Activated naive CD8-positive, alpha-beta T cell treated with anti-CD3 and anti-CD28 coated beads, Interleukin-2, amount 10 ng/mL, durations not matched to agents 7 days and 5 days (primary cell): ENCODE measurements at regions not wholly inside any gene's neighbourhood (a gene's known extent, or its start where the extent isn't known, plus 50 kb on each side); places are given as distances from the start of the nearest gene placed in this dataset.

Experiments used
- ATAC-seq: fragments of 150-1000 bp; cut with Tn5 transposase; one replicate; pipeline ENCODE4 v1.10.0; 2021; ENCODE audit warnings: low read depth, moderate library complexity
- POLR2A ChIA-PET: fragments of 350-600 bp; sonication (Branson Sonifier 250); formaldehyde crosslinking; loops from one replicate; lab custom pipeline; 2021; ENCODE audit warnings: antibody characterized with exemption; lab: Charles Lee
- DNase-seq: peaks from one replicate; pipeline ENCODE4 v3.0.0; 2021
- H3K27ac Mint-ChIP-seq: one replicate; pipeline ENCODE4 v1.8.0; 2022; ENCODE audit warnings: mild to moderate bottlenecking, mixed read lengths
- H3K27me3 Mint-ChIP-seq: one replicate; pipeline ENCODE4 v1.8.0; 2022; ENCODE audit warnings: mild to moderate bottlenecking, moderate library complexity, mixed read lengths
- H3K36me3 Mint-ChIP-seq: one replicate; pipeline ENCODE4 v1.8.0; 2021; ENCODE audit warnings: mild to moderate bottlenecking, mixed read lengths
- H3K4me1 Mint-ChIP-seq: one replicate; pipeline ENCODE4 v1.8.0; 2021; ENCODE audit warnings: mixed read lengths
- H3K4me3 Mint-ChIP-seq: one replicate; pipeline ENCODE4 v1.8.0; 2022; ENCODE audit warnings: mild to moderate bottlenecking, moderate library complexity, mixed read lengths
- H3K9me3 Mint-ChIP-seq: one replicate; pipeline ENCODE4 v1.8.0; 2021; ENCODE audit warnings: mixed read lengths

GRCh38 chr6:85396159-85396808 is 53.6 kb upstream of the NT5E start:
- ATAC-seq (no peak), DNase-seq (no peak)
- Mint-ChIP-seq H3K9me3 (peaks cover 4% of the 10 kb centered on the region), H3K4me3 (no peak overlapping the region), H3K27me3 (no peaks in the 10 kb centered on the region), H3K36me3 (peaks cover 3% of the 10 kb centered on the region), H3K4me1 (peaks cover 11% of the 10 kb centered on the region), H3K27ac (no peak overlapping the region)
- POLR2A ChIA-PET = no interaction called here

GRCh38 chr6:85395746-85396145 is 54.1 kb upstream of the NT5E start:
- Mint-ChIP-seq H3K4me3 (no peak overlapping the region), H3K27ac (no peak overlapping the region), H3K36me3 (peaks cover 3% of the 10 kb centered on the region), H3K9me3 (peaks cover 4% of the 10 kb centered on the region), H3K4me1 (peaks cover 8% of the 10 kb centered on the region), H3K27me3 (no peaks in the 10 kb centered on the region)
- ATAC-seq = no peak
- no peak for DNase-seq
- POLR2A ChIA-PET = no interaction called here

GRCh38 chr6:85394853-85395538 is 54.9 kb upstream of the NT5E start:
- Mint-ChIP-seq H3K4me1 (peaks cover 8% of the 10 kb centered on the region), H3K4me3 (no peak overlapping the region), H3K27me3 (no peaks in the 10 kb centered on the region), H3K27ac (no peak overlapping the region), H3K9me3 (peaks cover 4% of the 10 kb centered on the region), H3K36me3 (peaks cover 3% of the 10 kb centered on the region)
- no peak for DNase-seq
- POLR2A ChIA-PET = no interaction called here
- no peak for ATAC-seq

GRCh38 chr6:85394199-85394598 is 55.7 kb upstream of the NT5E start:
- H3K4me1 Mint-ChIP-seq = peaks cover 4% of the 10 kb centered on the region
- DNase-seq (no peak), ATAC-seq (no peak)
- no peak overlapping the region for H3K4me3 Mint-ChIP-seq
- no peak overlapping the region for H3K27ac Mint-ChIP-seq
- no peaks in the 10 kb centered on the region for H3K27me3 Mint-ChIP-seq
- POLR2A ChIA-PET = no interaction called here
- H3K9me3 Mint-ChIP-seq = peaks cover 4% of the 10 kb centered on the region
- peaks cover under 1% of the 10 kb centered on the region for H3K36me3 Mint-ChIP-seq

GRCh38 chr6:85392379-85392778 is 57.5 kb upstream of the NT5E start:
- POLR2A ChIA-PET = interaction anchor here (1.6 kb wide), 1 partner anchor 21 kb away, joined by 3 read pairs; no protein-coding TSS in a partner anchor
- Mint-ChIP-seq H3K4me3 (no peak overlapping the region), H3K27me3 (no peaks in the 10 kb centered on the region), H3K4me1 (peaks cover 5% of the 10 kb centered on the region), H3K9me3 (peaks cover 4% of the 10 kb centered on the region), H3K36me3 (no peaks in the 10 kb centered on the region), H3K27ac (no peak overlapping the region)
- ATAC-seq = no peak
- DNase-seq = no peak

- ATAC-seq = no peak
- DNase-seq = no peak
- POLR2A ChIA-PET = interaction anchor here (1.6 kb wide), 1 partner anchor 20 kb away, joined by 3 read pairs; no protein-coding TSS in a partner anchor
- Mint-ChIP-seq H3K27me3 (no peaks in the 10 kb centered on the region), H3K9me3 (peaks cover 4% of the 10 kb centered on the region), H3K27ac (no peak overlapping the region), H3K4me1 (peaks cover 10% of the 10 kb centered on the region), H3K4me3 (no peak overlapping the region), H3K36me3 (no peaks in the 10 kb centered on the region)
These were observed 59.1 kb upstream of the NT5E start for GRCh38 chr6:85390775-85391174.

- Mint-ChIP-seq H3K4me1 (peaks cover 11% of the 10 kb centered on the region), H3K9me3 (peaks cover 4% of the 10 kb centered on the region), H3K27ac (no peak overlapping the region), H3K27me3 (no peaks in the 10 kb centered on the region), H3K4me3 (no peak overlapping the region), H3K36me3 (no peaks in the 10 kb centered on the region)
- ATAC-seq (no peak), DNase-seq (no peak)
- POLR2A ChIA-PET = no interaction called here
These were observed 59.7 kb upstream of the NT5E start for GRCh38 chr6:85390105-85390728.

GRCh38 chr6:85389151-85389797 is 60.6 kb upstream of the NT5E start:
- Mint-ChIP-seq H3K27me3 (no peaks in the 10 kb centered on the region), H3K4me3 (no peak overlapping the region), H3K27ac (no peak overlapping the region), H3K9me3 (peaks cover 4% of the 10 kb centered on the region), H3K36me3 (no peaks in the 10 kb centered on the region), H3K4me1 (peaks cover 13% of the 10 kb centered on the region)
- POLR2A ChIA-PET = no interaction called here
- no peak for ATAC-seq
- DNase-seq = no peak

- Mint-ChIP-seq H3K4me1 (peaks cover 13% of the 10 kb centered on the region), H3K27ac (no peak overlapping the region), H3K9me3 (peaks cover 4% of the 10 kb centered on the region), H3K27me3 (no peaks in the 10 kb centered on the region), H3K36me3 (no peaks in the 10 kb centered on the region), H3K4me3 (no peak overlapping the region)
- POLR2A ChIA-PET = no interaction called here
- no peak for ATAC-seq
- no peak for DNase-seq
These were observed 61.4 kb upstream of the NT5E start for GRCh38 chr6:85388531-85388930.

GRCh38 chr6:85385636-85386315 is 64.1 kb upstream of the NT5E start:
- no peak overlapping the region for H3K4me3 Mint-ChIP-seq
- ATAC-seq (no peak), DNase-seq (no peak)
- no peaks in the 10 kb centered on the region for H3K36me3 Mint-ChIP-seq
- H3K4me1 Mint-ChIP-seq = peaks cover 9% of the 10 kb centered on the region
- POLR2A ChIA-PET = no interaction called here
- H3K27ac Mint-ChIP-seq = no peak overlapping the region
- no peaks in the 10 kb centered on the region for H3K9me3 Mint-ChIP-seq
- H3K27me3 Mint-ChIP-seq = no peaks in the 10 kb centered on the region

GRCh38 chr6:85383042-85383441 is 66.8 kb upstream of the NT5E start:
- H3K27ac Mint-ChIP-seq = no peak overlapping the region
- no peak overlapping the region for H3K4me3 Mint-ChIP-seq
- no peaks in the 10 kb centered on the region for H3K36me3 Mint-ChIP-seq
- no peak for ATAC-seq
- no peak for DNase-seq
- H3K9me3 Mint-ChIP-seq = peaks cover 2% of the 10 kb centered on the region
- no peaks in the 10 kb centered on the region for H3K27me3 Mint-ChIP-seq
- POLR2A ChIA-PET = no interaction called here
- H3K4me1 Mint-ChIP-seq = peaks cover 8% of the 10 kb centered on the region

GRCh38 chr6:85382541-85382940 is 67.3 kb upstream of the NT5E start:
- ATAC-seq (no peak), DNase-seq (no peak)
- no peaks in the 10 kb centered on the region for H3K27me3 Mint-ChIP-seq
- POLR2A ChIA-PET = no interaction called here
- H3K27ac Mint-ChIP-seq = no peak overlapping the region
- peaks cover 2% of the 10 kb centered on the region for H3K9me3 Mint-ChIP-seq
- H3K36me3 Mint-ChIP-seq = no peaks in the 10 kb centered on the region
- peaks cover 8% of the 10 kb centered on the region for H3K4me1 Mint-ChIP-seq
- no peak overlapping the region for H3K4me3 Mint-ChIP-seq

- Mint-ChIP-seq H3K27me3 (no peaks in the 10 kb centered on the region), H3K36me3 (no peaks in the 10 kb centered on the region), H3K4me1 (peaks cover 7% of the 10 kb centered on the region), H3K4me3 (no peak overlapping the region), H3K9me3 (peaks cover 4% of the 10 kb centered on the region), H3K27ac (no peak overlapping the region)
- POLR2A ChIA-PET = no interaction called here
- ATAC-seq (no peak), DNase-seq (no peak)
These were observed 77.0 kb upstream of the NT5E start for GRCh38 chr6:85372915-85373270.
